Suprapubic skin (tissue), 4 donors: ENCODE measurements at regions not wholly inside any gene's neighbourhood (a gene's known extent, or its start where the extent isn't known, plus 50 kb on each side); places are given as distances from the start of the nearest gene placed in this dataset.

Experiments used
- EP300 ChIP-seq: sonication (generic); formaldehyde crosslinking; IDR thresholded peaks from one replicate; pipeline ENCODE4 v1.6.1; 2017; ENCODE audit warnings: antibody characterized with exemption
- POLR2AphosphoS5 ChIP-seq, 3 donors: sonication (generic); formaldehyde crosslinking; IDR thresholded peaks; one replicate each; pipeline ENCODE4 v1.6.1; 2017; ENCODE audit warnings: antibody characterized with exemption in 3 of 3

DNA sequence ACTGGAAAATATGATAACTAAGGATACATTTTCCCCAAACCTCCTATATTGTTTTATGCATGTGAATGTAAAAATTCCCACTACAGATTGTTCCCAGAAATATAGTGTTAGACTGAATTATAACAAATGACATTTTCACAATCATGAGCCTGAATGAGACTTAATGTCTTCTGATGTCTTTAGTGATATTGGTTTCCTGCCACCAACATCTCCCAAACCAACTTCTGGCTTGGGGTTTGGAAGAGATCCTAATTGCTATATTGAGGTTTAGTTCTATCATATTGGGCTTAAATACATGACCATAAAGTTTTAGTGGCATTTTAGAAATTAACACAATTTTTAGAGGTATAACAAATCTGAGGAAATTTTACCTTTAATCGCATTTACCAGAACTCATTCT, 445.3 kb upstream of the CCDC54 start:
- TF ChIP-seq EP300: no peak
- TF ChIP-seq POLR2AphosphoS5 (IDR thresholded peaks at IDR 0.05): no peak
